ENCODE measurements at regions not wholly inside any gene's neighbourhood (a gene's known extent, or its start where the extent isn't known, plus 50 kb on each side); places are given as distances from the start of the nearest gene placed in this dataset.

GRCh38 chr5:179497636-179498340 lies 52.6 kb upstream of the RUFY1 start:
- DNase-seq (ENCODE audit: low read depth in 4 of 4, low spot score in 3 of 4) = no peak

GRCh38 chr5:179495906-179496455 lies 54.4 kb upstream of the RUFY1 start:
- DNase-seq (ENCODE audit: low read depth in 4 of 4, low spot score in 3 of 4) = no peak

GRCh38 chr5:179494774-179495526 lies 55.4 kb upstream of the RUFY1 start:
- no peak for DNase-seq (ENCODE audit: low read depth in 4 of 4, low spot score in 3 of 4)

GRCh38 chr5:179488975-179489374 lies 61.4 kb upstream of the RUFY1 start:
- DNase-seq (ENCODE audit: low read depth in 4 of 4, low spot score in 3 of 4) = peak in 2 of 4 donors; percentile 43 to 44

GRCh38 chr5:179488491-179488890 lies 61.9 kb upstream of the RUFY1 start:
- no peak for DNase-seq (ENCODE audit: low read depth in 4 of 4, low spot score in 3 of 4)

- DNase-seq (ENCODE audit: low read depth in 4 of 4, low spot score in 3 of 4) = no peak
Measured at GRCh38 chr5:179487145-179487544, 63.2 kb upstream of the RUFY1 start.

GRCh38 chr5:179486596-179487051 lies 63.7 kb upstream of the RUFY1 start:
- no peak for DNase-seq (ENCODE audit: low read depth in 4 of 4, low spot score in 3 of 4)

GRCh38 chr5:179485845-179486575 lies 64.3 kb upstream of the RUFY1 start:
- DNase-seq (ENCODE audit: low read depth in 4 of 4, low spot score in 3 of 4) = no peak

GRCh38 chr5:179484761-179485160 lies 65.6 kb upstream of the RUFY1 start:
- no peak for DNase-seq (ENCODE audit: low read depth in 4 of 4, low spot score in 3 of 4)

GRCh38 chr5:179484201-179484600 lies 66.2 kb upstream of the RUFY1 start:
- DNase-seq (ENCODE audit: low read depth in 4 of 4, low spot score in 3 of 4) = no peak

- no peak for DNase-seq (ENCODE audit: low read depth in 4 of 4, low spot score in 3 of 4)
Measured at GRCh38 chr5:179478624-179479023, 71.7 kb upstream of the RUFY1 start.

- peak; percentile 38 to 56 (median 50) for DNase-seq (ENCODE audit: low read depth in 4 of 4, low spot score in 3 of 4)
Measured at GRCh38 chr5:179475208-179475751, 75.1 kb upstream of the RUFY1 start.

- DNase-seq (ENCODE audit: low read depth in 4 of 4, low spot score in 3 of 4) = no peak
Measured at GRCh38 chr5:179472641-179473040, 77.7 kb upstream of the RUFY1 start.

GRCh38 chr5:179472174-179472573 lies 78.2 kb upstream of the RUFY1 start:
- DNase-seq (ENCODE audit: low read depth in 4 of 4, low spot score in 3 of 4) = no peak

GRCh38 chr5:179470201-179470600 lies 80.2 kb upstream of the RUFY1 start:
- DNase-seq (ENCODE audit: low read depth in 4 of 4, low spot score in 3 of 4) = no peak

GRCh38 chr5:179468696-179469095 lies 81.7 kb upstream of the RUFY1 start:
- no peak for DNase-seq (ENCODE audit: low read depth in 4 of 4, low spot score in 3 of 4)

- no peak for DNase-seq (ENCODE audit: low read depth in 4 of 4, low spot score in 3 of 4)
Measured at GRCh38 chr5:179467441-179467840, 82.9 kb upstream of the RUFY1 start.

GRCh38 chr5:179464631-179465030 lies 85.7 kb upstream of the RUFY1 start:
- DNase-seq (ENCODE audit: low read depth in 4 of 4, low spot score in 3 of 4) = no peak

- no peak for DNase-seq (ENCODE audit: low read depth in 4 of 4, low spot score in 3 of 4)
Measured at GRCh38 chr5:179462040-179462439, 88.3 kb upstream of the RUFY1 start.

- no peak for DNase-seq (ENCODE audit: low read depth in 4 of 4, low spot score in 3 of 4)
Measured at GRCh38 chr5:179461576-179461975, 88.8 kb upstream of the RUFY1 start.

GRCh38 chr5:179459771-179460170 lies 90.6 kb upstream of the RUFY1 start:
- DNase-seq (ENCODE audit: low read depth in 4 of 4, low spot score in 3 of 4) = no peak

Data from right renal pelvis (tissue), 4 donors.